ENCODE measurements at regions not wholly inside any gene's neighbourhood (a gene's known extent, or its start where the extent isn't known, plus 50 kb on each side); places are given as distances from the start of the nearest gene placed in this dataset.
"Not testable (repeated sequence)": the region's sequence is repeated elsewhere in the genome, so short reads cannot be mapped to it uniquely, and the experiment has no call there.

GRCh38 chr14:105689722-105690121, 163.3 kb downstream of the TMEM121 start:
- in situ Hi-C loops (cut with MboI; ENCODE audit: low sequenced_read_pairs): no loop called here

GRCh38 chr14:105690671-105691070, 164.3 kb downstream of the TMEM121 start:
- in situ Hi-C loops (cut with MboI; ENCODE audit: low sequenced_read_pairs): no loop called here

DNA sequence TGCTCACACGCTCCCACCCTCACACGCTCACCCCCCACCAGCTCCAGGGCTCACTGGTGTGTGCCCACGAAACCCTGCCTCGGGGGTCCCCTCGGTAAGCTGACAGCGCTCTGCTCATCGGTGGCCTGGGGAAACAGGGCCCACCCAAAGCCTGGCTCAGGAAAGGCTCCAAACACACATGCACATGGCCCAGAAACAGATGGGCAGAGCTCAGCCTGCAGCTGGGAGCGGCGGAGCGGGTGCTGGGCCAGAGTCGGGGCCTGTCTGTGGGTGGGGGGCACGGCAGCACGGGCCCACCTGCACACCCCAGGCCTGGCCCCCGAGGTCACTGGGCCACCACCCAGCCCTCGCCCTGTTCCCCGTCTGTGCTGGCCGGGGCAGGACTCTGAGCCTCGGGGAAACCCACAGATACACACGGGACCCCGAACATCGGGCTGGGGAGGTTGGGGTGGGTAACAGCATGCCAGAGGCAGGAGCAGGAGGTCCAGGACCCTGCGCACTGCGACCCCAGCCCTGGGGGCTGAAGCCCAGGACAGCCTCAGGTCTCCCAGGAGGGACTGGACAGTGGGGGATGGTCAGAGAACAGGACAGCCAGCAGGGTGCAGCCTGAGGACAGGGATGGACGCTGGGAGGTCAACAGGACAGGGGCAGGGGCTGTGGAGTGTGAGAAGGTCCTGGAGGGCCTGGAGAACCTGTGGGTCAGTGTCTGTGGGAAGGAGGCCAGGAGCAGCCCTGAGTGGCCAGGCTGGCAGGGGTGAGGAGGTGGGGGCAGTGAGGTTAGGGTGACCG, 165.1 kb downstream of the TMEM121 start:
- in situ Hi-C loops (cut with MboI; ENCODE audit: low sequenced_read_pairs): not testable (repeated sequence)

GRCh38 chr14:105692110-105692685, 165.8 kb downstream of the TMEM121 start:
- in situ Hi-C loops (cut with MboI; ENCODE audit: low sequenced_read_pairs): not testable (repeated sequence)

- in situ Hi-C loops (cut with MboI; ENCODE audit: low sequenced_read_pairs): no loop called here
Measured at GRCh38 chr14:105694961-105695360, 168.6 kb downstream of the TMEM121 start.

DNA sequence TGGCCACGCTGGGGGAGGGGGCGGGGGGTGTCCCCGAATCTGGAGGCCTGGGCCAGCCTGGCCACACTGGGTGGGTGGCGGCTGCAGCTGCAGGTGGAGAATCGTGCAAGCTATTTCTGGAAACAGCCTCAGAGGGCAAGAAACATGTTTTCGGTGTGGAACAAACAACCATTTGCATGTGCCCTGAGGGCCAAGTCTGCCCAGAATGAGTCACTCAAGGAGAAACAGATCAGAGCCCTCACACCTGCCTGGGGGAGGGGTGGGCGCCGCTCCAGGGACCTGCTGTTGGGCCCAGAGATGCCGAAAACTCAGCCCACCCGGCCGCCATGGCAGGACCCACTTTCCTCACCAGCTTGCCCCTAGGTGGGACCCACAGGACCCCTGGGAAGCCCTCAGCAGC, 170.0 kb downstream of the TMEM121 start:
- in situ Hi-C loops (cut with MboI; ENCODE audit: low sequenced_read_pairs): not testable (repeated sequence)

DNA sequence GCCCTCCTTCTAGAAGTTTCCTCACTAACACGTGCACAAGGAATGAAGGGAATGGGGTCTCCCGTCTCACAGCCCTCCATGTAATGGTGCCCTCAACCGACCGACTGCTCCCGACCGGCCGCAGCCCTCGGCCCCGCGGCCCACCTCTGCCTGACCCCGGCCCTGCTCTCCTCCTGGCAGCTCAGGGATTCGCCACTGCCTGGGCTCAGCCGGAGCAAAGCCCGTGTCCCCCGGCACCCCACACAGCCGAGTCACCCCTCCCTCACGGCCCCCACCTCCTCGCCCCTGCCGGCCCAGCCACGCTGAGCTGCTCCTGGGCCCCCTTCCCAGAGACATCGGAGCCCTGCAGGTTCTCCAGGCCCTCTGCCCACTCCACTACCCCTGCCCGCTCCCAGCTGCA, 171.0 kb downstream of the TMEM121 start:
- in situ Hi-C loops (cut with MboI; ENCODE audit: low sequenced_read_pairs): not testable (repeated sequence)

GRCh38 chr14:105697955-105698354, 171.6 kb downstream of the TMEM121 start:
- in situ Hi-C loops (cut with MboI; ENCODE audit: low sequenced_read_pairs): not testable (repeated sequence)

GRCh38 chr14:105698940-105699556, 172.7 kb downstream of the TMEM121 start:
- in situ Hi-C loops (cut with MboI; ENCODE audit: low sequenced_read_pairs): not testable (repeated sequence)

DNA sequence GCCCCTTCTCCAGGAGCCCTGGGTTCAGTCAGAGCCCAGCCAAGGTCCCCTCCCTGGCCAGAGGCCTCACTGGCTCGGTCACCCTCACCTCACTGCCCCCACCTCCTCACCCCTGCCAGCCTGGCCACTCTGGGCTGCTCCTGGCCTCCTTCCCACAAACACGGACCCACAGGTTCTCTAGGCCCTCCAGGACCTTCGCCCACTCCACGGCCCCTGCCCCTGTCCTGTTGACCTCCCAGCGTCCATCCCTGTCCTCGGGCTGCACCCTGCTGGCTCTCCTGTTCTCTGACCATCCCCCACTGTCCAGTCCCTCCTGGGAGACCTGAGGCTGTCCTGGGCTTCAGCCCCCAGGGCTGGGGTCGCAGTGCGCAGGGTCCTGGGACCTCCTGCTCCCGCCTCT, 173.3 kb downstream of the TMEM121 start:
- in situ Hi-C loops (cut with MboI; ENCODE audit: low sequenced_read_pairs): not testable (repeated sequence)

DNA sequence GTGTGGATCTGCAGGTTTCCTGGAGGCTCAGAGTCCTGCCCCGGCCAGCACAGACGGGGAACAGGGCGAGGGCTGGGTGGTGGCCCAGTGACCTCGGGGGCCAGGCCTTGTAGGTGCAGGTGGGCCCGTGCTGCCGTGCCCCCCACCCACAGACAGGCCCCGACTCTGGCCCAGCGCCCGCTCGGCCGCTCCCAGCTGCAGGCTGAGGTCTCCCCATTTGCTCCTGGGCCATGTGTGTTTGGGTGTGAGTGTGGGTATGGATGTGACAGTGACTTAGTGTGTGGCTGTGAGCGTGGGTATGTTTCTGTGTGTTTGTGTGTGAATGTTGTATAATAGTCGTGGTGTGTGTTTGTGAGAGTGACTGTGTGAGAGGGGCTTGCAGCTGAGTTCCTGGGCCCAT, 173.8 kb downstream of the TMEM121 start:
- in situ Hi-C loops (cut with MboI; ENCODE audit: low sequenced_read_pairs): not testable (repeated sequence)

DNA sequence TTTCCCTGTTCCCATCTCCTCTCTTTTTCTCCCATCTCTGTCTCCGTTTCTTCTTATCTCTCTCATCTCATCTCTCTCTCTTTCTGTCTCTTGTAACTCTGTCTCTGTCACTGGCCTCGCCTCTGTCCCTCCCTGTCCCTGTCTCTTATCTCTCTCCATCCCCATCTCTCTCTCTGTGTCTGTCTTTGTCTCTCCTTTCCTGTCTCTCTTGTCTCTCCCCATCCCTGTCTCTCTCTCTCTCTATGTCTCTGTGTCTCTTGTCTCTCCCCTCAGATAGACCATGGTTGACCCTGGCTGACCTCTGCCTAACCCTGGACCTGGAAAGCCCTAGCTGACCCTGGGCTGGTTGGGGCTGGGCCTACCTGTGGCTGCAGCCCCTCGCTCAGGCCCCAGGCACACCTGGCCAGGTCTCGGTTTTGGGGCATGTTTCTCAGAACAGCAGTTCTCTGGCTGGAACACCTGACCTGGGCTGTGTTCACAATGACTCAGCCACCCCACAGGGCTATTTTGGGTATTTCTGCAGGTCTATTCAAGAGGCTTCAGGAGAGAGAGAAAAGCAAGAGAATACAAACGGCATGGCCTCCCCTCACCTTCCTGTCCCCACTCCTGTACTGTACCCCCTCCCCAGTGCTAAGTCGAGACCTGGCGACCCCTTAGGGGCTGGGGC, 174.4 kb downstream of the TMEM121 start:
- in situ Hi-C loops (cut with MboI; ENCODE audit: low sequenced_read_pairs): no loop called here

DNA sequence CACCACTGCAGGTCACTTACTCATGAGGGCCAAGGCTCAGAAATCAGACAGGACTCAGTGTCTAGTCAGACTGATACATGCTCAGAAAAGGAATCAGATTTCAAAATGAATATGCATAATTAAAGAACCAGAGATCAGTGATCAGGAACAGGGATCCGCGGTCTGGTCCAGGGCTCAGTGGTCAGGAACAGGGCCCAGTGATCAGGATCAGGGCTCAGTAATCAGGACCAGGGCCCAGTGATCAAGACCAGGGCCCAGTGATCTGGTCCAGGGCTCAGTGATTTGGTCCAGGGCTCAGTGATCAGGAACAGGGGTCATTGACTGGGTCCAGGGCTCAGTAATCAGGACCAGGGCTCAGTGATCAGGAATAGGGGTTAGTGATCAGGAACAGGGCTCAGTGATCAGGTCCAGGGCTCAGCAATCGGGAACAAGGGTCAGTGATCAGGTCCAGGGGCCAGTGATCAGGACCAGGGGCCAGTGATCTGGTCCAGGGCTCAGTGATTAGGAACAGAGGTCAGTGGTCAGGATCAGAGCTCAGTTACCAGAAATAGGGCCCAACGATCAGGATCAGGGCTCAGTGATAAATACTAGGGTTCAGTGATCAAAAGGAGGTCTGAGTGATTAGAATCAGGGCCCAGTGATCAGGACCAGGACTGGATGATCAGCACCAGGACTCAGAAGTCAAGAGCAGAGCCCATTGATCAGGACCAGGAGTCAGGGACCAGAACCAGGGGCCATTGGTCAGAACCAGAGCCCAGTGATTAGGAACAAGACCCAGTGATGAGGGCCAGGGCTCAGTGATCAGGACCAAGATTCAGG, 175.3 kb downstream of the TMEM121 start:
- in situ Hi-C loops (cut with MboI; ENCODE audit: low sequenced_read_pairs): no loop called here

DNA sequence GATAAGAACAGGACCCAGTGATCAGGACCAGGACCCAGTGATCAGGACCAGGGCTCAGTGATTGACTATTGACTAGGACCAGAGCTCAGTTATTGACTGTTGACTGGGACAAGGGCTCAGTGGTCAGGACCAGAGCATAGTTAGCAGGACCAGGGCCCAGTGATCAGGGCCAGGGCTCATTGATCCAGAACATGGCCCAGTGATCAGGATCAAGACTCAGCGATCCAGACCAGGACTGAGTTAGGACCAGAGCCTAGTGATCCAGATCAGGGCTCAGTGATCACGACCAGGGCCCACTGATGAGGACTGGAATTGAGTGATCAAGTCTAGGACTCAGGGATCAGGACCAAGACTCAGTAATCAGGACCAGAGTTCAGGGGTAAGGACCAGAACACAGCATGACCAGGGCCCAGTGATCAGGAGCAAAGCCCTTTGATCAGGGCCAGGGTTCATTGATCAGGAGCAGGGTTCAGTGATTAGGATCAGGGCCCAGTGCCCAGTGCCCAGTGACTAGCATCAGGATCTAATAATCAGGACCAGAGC, 176.0 kb downstream of the TMEM121 start:
- in situ Hi-C loops (cut with MboI; ENCODE audit: low sequenced_read_pairs): no loop called here

GRCh38 chr14:105703044-105703665, 176.8 kb downstream of the TMEM121 start:
- in situ Hi-C loops (cut with MboI; ENCODE audit: low sequenced_read_pairs): not testable (repeated sequence)

GRCh38 chr14:105704091-105704490, 177.7 kb downstream of the TMEM121 start:
- in situ Hi-C loops (cut with MboI; ENCODE audit: low sequenced_read_pairs): not testable (repeated sequence)

- in situ Hi-C loops (cut with MboI; ENCODE audit: low sequenced_read_pairs): not testable (repeated sequence)
Measured at GRCh38 chr14:105704492-105704891, 178.1 kb downstream of the TMEM121 start.

DNA sequence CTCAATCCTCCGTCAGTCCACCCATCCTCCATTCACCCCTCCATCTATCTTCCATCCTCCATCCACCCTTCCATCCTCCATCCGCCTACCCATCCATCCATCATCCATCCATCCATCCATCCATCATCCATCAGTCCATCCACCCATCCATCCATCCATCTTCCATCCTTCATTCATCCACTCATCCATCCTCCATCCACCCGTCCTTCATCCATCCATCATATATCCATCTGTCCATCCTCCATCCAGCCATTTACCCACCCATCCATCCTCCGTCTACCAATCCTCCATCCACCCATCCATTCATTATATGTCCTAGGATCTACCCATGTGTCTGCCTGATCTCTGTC, 179.1 kb downstream of the TMEM121 start:
- in situ Hi-C loops (cut with MboI; ENCODE audit: low sequenced_read_pairs): loop anchor here (5.0 kb wide), 1 partner anchor 118 kb away; no protein-coding TSS in a partner anchor

DNA sequence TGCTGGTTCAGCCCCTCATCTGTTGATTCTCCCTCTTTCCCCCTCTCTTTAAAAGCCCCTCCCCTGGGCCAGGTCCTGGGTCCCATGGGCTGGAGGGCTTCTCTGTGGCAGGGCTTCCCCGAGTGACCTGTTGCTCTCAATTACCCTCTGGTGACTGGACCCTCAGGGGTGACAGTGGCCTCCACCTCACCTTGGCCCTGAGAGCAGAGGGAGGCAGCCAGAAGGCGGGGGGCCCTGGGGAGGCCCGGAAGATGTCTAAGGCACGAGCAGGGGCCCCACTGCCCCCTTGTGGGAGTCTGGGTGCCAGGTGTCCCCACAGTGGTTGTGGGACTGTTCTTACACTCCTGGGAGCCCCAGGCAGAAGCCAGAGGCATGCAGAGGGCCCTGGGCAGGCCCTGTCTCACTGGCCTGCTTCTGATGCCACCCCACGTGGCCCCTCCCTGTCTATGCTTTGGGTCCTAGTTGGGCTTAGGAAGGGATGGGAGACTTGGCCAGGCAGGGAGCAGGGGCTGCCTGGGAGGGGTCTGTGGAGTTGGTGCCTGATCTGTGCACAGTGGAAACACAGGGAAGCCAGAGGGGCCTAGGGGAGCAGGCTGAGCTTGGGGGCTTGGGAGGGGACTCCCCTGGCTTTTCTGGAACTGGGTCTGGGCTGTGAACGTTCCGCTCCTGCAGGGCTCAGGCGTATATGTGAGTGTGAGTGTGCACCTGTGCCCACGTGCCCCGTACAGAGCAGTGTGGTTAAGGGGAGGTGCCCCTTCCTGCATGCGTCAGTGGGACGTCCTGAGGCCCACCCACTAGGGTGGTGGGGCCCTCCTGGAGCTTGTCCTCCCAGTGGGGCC, 179.7 kb downstream of the TMEM121 start:
- in situ Hi-C loops (cut with MboI; ENCODE audit: low sequenced_read_pairs): loop anchor here (5.0 kb wide), 1 partner anchor 119 kb away; no protein-coding TSS in a partner anchor
